HEK293T (cell line): ENCODE measurements at regions not wholly inside any gene's neighbourhood (a gene's known extent, or its start where the extent isn't known, plus 50 kb on each side); places are given as distances from the start of the nearest gene placed in this dataset.

Experiments
- CTCF ChIA-PET: fragments of 350-600 bp; formaldehyde crosslinking; extraction: SDS; loops from one replicate; lab custom pipeline; 2021; ENCODE audit warnings: antibody characterized with exemption, inconsistent platforms; lab: Yijun Ruan, JAX
- POLR2A ChIA-PET: fragments of 350-600 bp; formaldehyde crosslinking; extraction: SDS; loops from one replicate; lab custom pipeline; 2020; ENCODE audit warnings: antibody characterized with exemption, inconsistent platforms; lab: Yijun Ruan, JAX
- DNase-seq: peaks from one replicate; pipeline ENCODE4 v3.0.0; 2012; ENCODE audit warnings: mixed read lengths; ENCODE audit errors: extremely low spot score
- ARNT ChIP-seq: fragments of 450-650 bp; IDR thresholded peaks from 2 replicates; pipeline ENCODE4 v1.6.1; 2017; ENCODE audit warnings: mild to moderate bottlenecking
- BHLHE40 ChIP-seq: fragments of 450-650 bp; IDR thresholded peaks from 2 replicates; pipeline ENCODE4 v1.6.1; 2016; ENCODE audit warnings: mild to moderate bottlenecking, moderate library complexity, borderline replicate concordance
- CTBP1 ChIP-seq: fragments of 450-650 bp; IDR thresholded peaks from 2 replicates; pipeline ENCODE4 v1.6.1; 2016; ENCODE audit warnings: borderline replicate concordance
- ELF4 ChIP-seq: fragments of 450-650 bp; IDR thresholded peaks from 2 replicates; pipeline ENCODE4 v1.6.1; 2017; ENCODE audit warnings: antibody characterized with exemption
- FOXA1 ChIP-seq: fragments of 450-650 bp; IDR thresholded peaks from 2 replicates; pipeline ENCODE4 v1.6.1; 2016; ENCODE audit warnings: mild to moderate bottlenecking
- FOXK2 ChIP-seq: fragments of 450-650 bp; IDR thresholded peaks from 2 replicates; pipeline ENCODE4 v1.6.1; 2016; ENCODE audit warnings: mild to moderate bottlenecking
- FOXM1 ChIP-seq: fragments of 450-650 bp; IDR thresholded peaks from 2 replicates; pipeline ENCODE4 v1.6.1; 2017; ENCODE audit warnings: mild to moderate bottlenecking, borderline replicate concordance
- HDGF ChIP-seq: fragments of 450-650 bp; IDR thresholded peaks from 2 replicates; pipeline ENCODE4 v1.6.1; 2017; ENCODE audit warnings: antibody characterized with exemption, borderline replicate concordance
- L3MBTL2 ChIP-seq: fragments of 450-650 bp; conservative IDR thresholded peaks from 2 replicates; pipeline ENCODE4 v1.6.1; 2016; ENCODE audit warnings: mild to moderate bottlenecking
- LEF1 ChIP-seq: fragments of 450-650 bp; IDR thresholded peaks from 2 replicates; pipeline ENCODE4 v1.6.1; 2017; ENCODE audit warnings: mild to moderate bottlenecking, borderline replicate concordance
- NFRKB ChIP-seq: fragments of 450-650 bp; IDR thresholded peaks from 2 replicates; pipeline ENCODE4 v1.6.1; 2016; ENCODE audit warnings: mild to moderate bottlenecking, moderate library complexity
- PKNOX1 ChIP-seq: fragments of 450-650 bp; IDR thresholded peaks from 2 replicates; pipeline ENCODE4 v1.6.1; 2016
- SP1 ChIP-seq: fragments of 450-650 bp; IDR thresholded peaks from 2 replicates; pipeline ENCODE4 v1.6.1; 2017
- SUZ12 ChIP-seq: fragments of 450-650 bp; IDR thresholded peaks from 2 replicates; pipeline ENCODE4 v1.6.1; 2016; ENCODE audit warnings: mild to moderate bottlenecking
- TARDBP ChIP-seq: fragments of 450-650 bp; IDR thresholded peaks from 2 replicates; pipeline ENCODE4 v1.6.1; 2016
- ZNF384 ChIP-seq: fragments of 450-650 bp; IDR thresholded peaks from 2 replicates; pipeline ENCODE4 v1.6.1; 2016

- TF ChIP-seq FOXK2: no peak
- no peak for TF ChIP-seq L3MBTL2
- TF ChIP-seq PKNOX1: no peak
- TF ChIP-seq SP1: no peak
- TF ChIP-seq ELF4: no peak
- TF ChIP-seq ARNT: no peak
- no peak for TF ChIP-seq ZNF384
- TF ChIP-seq TARDBP: no peak
- TF ChIP-seq BHLHE40: no peak
- TF ChIP-seq LEF1: no peak
- TF ChIP-seq NFRKB: no peak
- no peak for TF ChIP-seq FOXA1
- no peak for TF ChIP-seq SUZ12
- no peak for TF ChIP-seq CTBP1
- TF ChIP-seq FOXM1: no peak
- TF ChIP-seq HDGF: no peak
- CTCF ChIA-PET: no interaction called here
- POLR2A ChIA-PET: no interaction called here
- DNase-seq: no peak
These were observed 295.0 kb upstream of the KLF14 start for GRCh38 chr7:131029002-131029401.

- ChIA-PET CTCF (no interaction called here), POLR2A (no interaction called here)
- TF ChIP-seq FOXM1: no peak
- no peak for DNase-seq
These were observed 296.4 kb upstream of the MKLN1 start for GRCh38 chr7:131031099-131031868.

GRCh38 chr7:131032786-131033185, 294.9 kb upstream of the MKLN1 start:
- CTCF ChIA-PET: no interaction called here
- POLR2A ChIA-PET: no interaction called here

GRCh38 chr7:131034166-131034881, 293.4 kb upstream of the MKLN1 start:
- ChIA-PET POLR2A (no interaction called here), CTCF (interaction anchor here (0.6 kb wide), 1 partner anchor 11 kb away, joined by 3 read pairs; no protein-coding TSS in a partner anchor)
- no peak for TF ChIP-seq FOXK2
- no peak for TF ChIP-seq ARNT
- DNase-seq: no peak

More at GRCh38 chr7:131032786-131033185, 294.9 kb upstream of the MKLN1 start:
- no peak for TF ChIP-seq BHLHE40
- no peak for TF ChIP-seq LEF1
- no peak for TF ChIP-seq ELF4
- no peak for TF ChIP-seq NFRKB
- no peak for TF ChIP-seq ARNT
- no peak for TF ChIP-seq FOXK2
- DNase-seq: no peak

- TF ChIP-seq TARDBP (no peak), ZNF384 (no peak), BHLHE40 (no peak), FOXM1 (no peak)
- POLR2A ChIA-PET: no interaction called here
- CTCF ChIA-PET: interaction anchor here (0.6 to 1.0 kb wide), 2 partner anchors 11 to 250 kb away, joined by 3 to 5 read pairs; no protein-coding TSS in a partner anchor
- no peak for DNase-seq
These were observed 292.4 kb upstream of the MKLN1 start for GRCh38 chr7:131035088-131035770.

GRCh38 chr7:131038153-131038552, 289.5 kb upstream of the MKLN1 start:
- ChIA-PET CTCF (interaction anchor here (0.9 to 1.0 kb wide), 2 partner anchors 141 to 163 kb away, joined by 3 to 6 read pairs; no protein-coding TSS in a partner anchor), POLR2A (no interaction called here)
- DNase-seq: no peak
- TF ChIP-seq LEF1: no peak
- TF ChIP-seq SP1: no peak
- no peak for TF ChIP-seq TARDBP
- TF ChIP-seq HDGF: no peak
- TF ChIP-seq SUZ12: no peak
- TF ChIP-seq ARNT: no peak
- no peak for TF ChIP-seq FOXM1
- no peak for TF ChIP-seq ZNF384
- no peak for TF ChIP-seq CTBP1
- no peak for TF ChIP-seq L3MBTL2
- no peak for TF ChIP-seq FOXA1
- no peak for TF ChIP-seq ELF4
- no peak for TF ChIP-seq BHLHE40
- TF ChIP-seq FOXK2: no peak
- TF ChIP-seq PKNOX1: no peak
- TF ChIP-seq NFRKB: no peak

GRCh38 chr7:131039355-131039762, 288.3 kb upstream of the MKLN1 start:
- TF ChIP-seq FOXK2 (no peak), PKNOX1 (no peak), ZNF384 (0 out of 2 replicates have a peak, but pooled peaks have one; percentile 15), SUZ12 (no peak), HDGF (no peak)
- DNase-seq: no peak
- CTCF ChIA-PET: interaction anchor here (0.8 to 2.8 kb wide), 5 partner anchors 30 to 485 kb away, joined by 3 to 27 read pairs (median 6); no protein-coding TSS in a partner anchor
- POLR2A ChIA-PET: no interaction called here
